ENCODE measurements at regions not wholly inside any gene's neighbourhood (a gene's known extent, or its start where the extent isn't known, plus 50 kb on each side); places are given as distances from the start of the nearest gene placed in this dataset.
"Not testable (repeated sequence)": the region's sequence is repeated elsewhere in the genome, so short reads cannot be mapped to it uniquely, and the experiment has no call there.

GRCh38 chr21:5128261-5128660 is 5393.1 kb upstream of the TPTE start:
- DNase-seq (ENCODE audit: low read depth in 3 of 3, low spot score in 1 of 3), result peak; percentile 95 to 99 (median 96)

- DNase-seq (ENCODE audit: low read depth in 3 of 3, low spot score in 1 of 3), result not testable (repeated sequence)
Measured at GRCh38 chr21:5133824-5134223, 5387.6 kb upstream of the TPTE start.

- not testable (repeated sequence) for DNase-seq (ENCODE audit: low read depth in 3 of 3, low spot score in 1 of 3)
Measured at GRCh38 chr21:5136406-5136805, 5385.0 kb upstream of the TPTE start.

- not testable (repeated sequence) for DNase-seq (ENCODE audit: low read depth in 3 of 3, low spot score in 1 of 3)
Measured at GRCh38 chr21:5137006-5137405, 5384.4 kb upstream of the TPTE start.

- not testable (repeated sequence) for DNase-seq (ENCODE audit: low read depth in 3 of 3, low spot score in 1 of 3)
Measured at GRCh38 chr21:5138687-5139086, 5382.7 kb upstream of the TPTE start.

- DNase-seq (ENCODE audit: low read depth in 3 of 3, low spot score in 1 of 3), result not testable (repeated sequence)
Measured at GRCh38 chr21:5139528-5139927, 5381.9 kb upstream of the TPTE start.

- DNase-seq (ENCODE audit: low read depth in 3 of 3, low spot score in 1 of 3), result not testable (repeated sequence)
Measured at GRCh38 chr21:5143011-5143410, 5378.4 kb upstream of the TPTE start.

GRCh38 chr21:5144731-5145130 is 5376.7 kb upstream of the TPTE start:
- DNase-seq (ENCODE audit: low read depth in 3 of 3, low spot score in 1 of 3), result not testable (repeated sequence)

- not testable (repeated sequence) for DNase-seq (ENCODE audit: low read depth in 3 of 3, low spot score in 1 of 3)
Measured at GRCh38 chr21:5147685-5148084, 5373.7 kb upstream of the TPTE start.

GRCh38 chr21:5149222-5149621 is 5372.2 kb upstream of the TPTE start:
- not testable (repeated sequence) for DNase-seq (ENCODE audit: low read depth in 3 of 3, low spot score in 1 of 3)

- DNase-seq (ENCODE audit: low read depth in 3 of 3, low spot score in 1 of 3), result not testable (repeated sequence)
Measured at GRCh38 chr21:5153842-5154640, 5367.3 kb upstream of the TPTE start.

GRCh38 chr21:5154641-5154982 is 5366.8 kb upstream of the TPTE start:
- peak; percentile 65 to 87 (median 71) for DNase-seq (ENCODE audit: low read depth in 3 of 3, low spot score in 1 of 3)

GRCh38 chr21:5162693-5163574 is 5358.4 kb upstream of the TPTE start:
- not testable (repeated sequence) for DNase-seq (ENCODE audit: low read depth in 3 of 3, low spot score in 1 of 3)

GRCh38 chr21:5165829-5166228 is 5355.6 kb upstream of the TPTE start:
- not testable (repeated sequence) for DNase-seq (ENCODE audit: low read depth in 3 of 3, low spot score in 1 of 3)
